ENCODE measurements at regions not wholly inside any gene's neighbourhood (a gene's known extent, or its start where the extent isn't known, plus 50 kb on each side); places are given as distances from the start of the nearest gene placed in this dataset.

GRCh38 chr2:198544461-198544860, 740.1 kb downstream of the PLCL1 start:
- no TSS peak for BruUV-seq (replicated peaks)
- ChIA-PET CTCF (no interaction called here), POLR2A (no interaction called here)
- no peak overlapping the region for H2AFZ ChIP-seq (ENCODE audit: low read depth, low read length)
- no peak overlapping the region for H3K9ac ChIP-seq (replicated peaks; ENCODE audit: extremely low read depth, insufficient read depth, low read length)
- no peaks in the 10 kb centered on the region for H3K79me2 ChIP-seq (ENCODE audit: control insufficient read depth, insufficient read depth, low read length)
- H3K9me3 ChIP-seq (replicated peaks; ENCODE audit: control insufficient read depth, insufficient read depth, low read length): no peaks in the 10 kb centered on the region
- dilution Hi-C loops (cut with MboI; ENCODE audit: extremely low pct_ligation_motif_present, low sequenced_read_pairs): no loop called here
- no peaks in the 10 kb centered on the region for H4K20me1 ChIP-seq (replicated peaks; ENCODE audit: control insufficient read depth, extremely low read depth, insufficient read depth, low read length)
- no peak overlapping the region for H3K4me3 ChIP-seq (replicated peaks in 1 of 3; ENCODE audit: insufficient read depth in 1 of 3, low read depth in 1 of 3, low read length in 3 of 3)
- no peak for FAIRE-seq
- no peak for DNase-seq (ENCODE audit: low read depth, low spot score)
- no peaks in the 10 kb centered on the region for H3K36me3 ChIP-seq (ENCODE audit: control insufficient read depth in 2 of 2, extremely low read depth in 1 of 2, insufficient read depth in 2 of 2, low read length in 2 of 2)
- intact Hi-C loops (cut with micrococcal nuclease): no loop called here
- no peaks in the 10 kb centered on the region for H3K9me1 ChIP-seq (replicated peaks; ENCODE audit: control insufficient read depth, extremely low read depth, insufficient read depth, low read length)
- no peaks in the 10 kb centered on the region for H3K27me3 ChIP-seq (ENCODE audit: control insufficient read depth in 2 of 2, insufficient read depth in 2 of 2, low read length in 2 of 2)
- H3K27ac ChIP-seq (ENCODE audit: insufficient read depth, low read depth, low read length): no peak overlapping the region
- TF ChIP-seq POLR2A (IDR thresholded peaks at IDR 0.05; ENCODE audit: low read depth, low read length) (no peak), POLR2AphosphoS5 (IDR thresholded peaks at IDR 0.05; ENCODE audit: insufficient read depth, low read depth, low read length) (no peak), MYC (IDR thresholded peaks at IDR 0.05; ENCODE audit: low read depth, low read length) (no peak), GATA2 (IDR thresholded peaks at IDR 0.05; ENCODE audit: insufficient read depth, insufficient read length, low read depth, low read length) (no peak), CTCF (IDR thresholded peaks at IDR 0.05; ENCODE audit: extremely low read depth in 1 of 2, insufficient read depth in 1 of 2, low read depth in 1 of 2, low read length in 2 of 2) (no peak), EZH2 (IDR thresholded peaks at IDR 0.05; ENCODE audit: borderline replicate concordance, low read depth, low read length, severe bottlenecking) (no peak), JUN (IDR thresholded peaks at IDR 0.05; ENCODE audit: borderline replicate concordance, insufficient read depth, insufficient read length, low read depth) (no peak), FOS (IDR thresholded peaks at IDR 0.05; ENCODE audit: borderline replicate concordance, insufficient read depth, low read length) (no peak), MAX (IDR thresholded peaks at IDR 0.05; ENCODE audit: insufficient read depth, insufficient read length) (no peak)
- no peak overlapping the region for H3K4me2 ChIP-seq (ENCODE audit: insufficient read depth, low read length)
- H3K4me1 ChIP-seq (ENCODE audit: control insufficient read depth, extremely low read depth, insufficient read depth, low read length): no peaks in the 10 kb centered on the region
